Activated T-helper 1 cell treated with anti-CD3 and anti-CD28 coated beads, Interleukin-12 subunit alpha, Interleukin-12 subunit beta, Interleukin-2, Interleukin-4 antibody, amounts not matched to agents 30 ng/mL and 10 ng/mL and 1 ng/mL, durations not matched to agents 14 hours and 24 hours and 36 hours (primary cell): ENCODE measurements at regions not wholly inside any gene's neighbourhood (a gene's known extent, or its start where the extent isn't known, plus 50 kb on each side); places are given as distances from the start of the nearest gene placed in this dataset.

Experiments
- DNase-seq: peaks from one replicate; pipeline ENCODE4 v3.0.0; 2021; ENCODE audit warnings: low spot score
- H3K27ac Mint-ChIP-seq: one replicate; pipeline ENCODE4 v1.8.0; 2021; ENCODE audit warnings: mild to moderate bottlenecking, mixed read lengths
- H3K27me3 Mint-ChIP-seq: one replicate; pipeline ENCODE4 v1.8.0; 2022; ENCODE audit warnings: mild to moderate bottlenecking, moderate library complexity, mixed read lengths; ENCODE audit not compliant: insufficient read depth
- H3K36me3 Mint-ChIP-seq: one replicate; pipeline ENCODE4 v1.8.0; 2021; ENCODE audit warnings: low read depth, mixed read lengths
- H3K4me1 Mint-ChIP-seq: one replicate; pipeline ENCODE4 v1.8.0; 2021; ENCODE audit warnings: low read depth, mixed read lengths
- H3K4me3 Mint-ChIP-seq: one replicate; pipeline ENCODE4 v1.8.0; 2021; ENCODE audit warnings: mild to moderate bottlenecking, moderate library complexity, mixed read lengths
- H3K9me3 Mint-ChIP-seq: one replicate; pipeline ENCODE4 v1.8.0; 2021; ENCODE audit warnings: mixed read lengths
- intact Hi-C: fragments of 100-400 bp; cut with micrococcal nuclease; formaldehyde crosslinking; loops from one replicate; pipeline ENCODE4 v1.15.1; 2024

GRCh38 chr14:103214461-103214958, 91.2 kb downstream of the TNFAIP2 start:
- no peaks in the 10 kb centered on the region for H3K36me3 Mint-ChIP-seq
- no peak for DNase-seq
- H3K27ac Mint-ChIP-seq: no peak overlapping the region
- no peaks in the 10 kb centered on the region for H3K4me1 Mint-ChIP-seq
- H3K27me3 Mint-ChIP-seq: peaks cover 25% of the 10 kb centered on the region
- no peak overlapping the region for H3K4me3 Mint-ChIP-seq
- intact Hi-C loops: no loop called here
- H3K9me3 Mint-ChIP-seq: no peaks in the 10 kb centered on the region

- intact Hi-C loops: no loop called here
- H3K27ac Mint-ChIP-seq: no peak overlapping the region
- H3K4me3 Mint-ChIP-seq: no peak overlapping the region
- no peak for DNase-seq
- no peaks in the 10 kb centered on the region for H3K4me1 Mint-ChIP-seq
- H3K27me3 Mint-ChIP-seq: peaks cover 27% of the 10 kb centered on the region
- H3K36me3 Mint-ChIP-seq: no peaks in the 10 kb centered on the region
- H3K9me3 Mint-ChIP-seq: no peaks in the 10 kb centered on the region
These were observed 93.1 kb downstream of the TNFAIP2 start for GRCh38 chr14:103216399-103216798.

DNA sequence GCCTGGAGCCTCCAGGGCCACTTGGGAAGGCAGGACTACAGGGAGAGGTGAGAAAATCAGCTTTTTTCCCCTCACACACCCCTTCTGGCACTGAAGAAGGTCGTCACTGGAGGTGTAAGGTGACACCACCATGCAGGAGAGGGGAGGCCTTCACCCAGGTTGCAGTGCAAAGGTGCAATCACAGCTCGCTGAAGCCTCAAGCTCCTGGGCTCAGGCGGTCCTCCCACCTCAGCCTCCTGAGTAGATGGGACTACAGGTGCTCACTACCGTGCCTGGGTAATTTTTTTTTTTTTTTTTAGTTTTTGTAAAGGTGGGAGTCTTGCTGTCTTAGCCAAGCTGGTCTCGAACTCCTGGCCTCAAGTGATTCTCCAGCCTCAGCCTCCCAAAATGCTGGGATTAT, 93.6 kb downstream of the TNFAIP2 start:
- Mint-ChIP-seq H3K9me3 (no peaks in the 10 kb centered on the region), H3K36me3 (no peaks in the 10 kb centered on the region), H3K27ac (no peak overlapping the region), H3K4me1 (no peaks in the 10 kb centered on the region), H3K4me3 (no peak overlapping the region), H3K27me3 (peaks cover 29% of the 10 kb centered on the region)
- intact Hi-C loops: no loop called here
- no peak for DNase-seq

- no peak for DNase-seq
- intact Hi-C loops: no loop called here
- H3K4me1 Mint-ChIP-seq: no peaks in the 10 kb centered on the region
- no peaks in the 10 kb centered on the region for H3K36me3 Mint-ChIP-seq
- H3K9me3 Mint-ChIP-seq: no peaks in the 10 kb centered on the region
- no peak overlapping the region for H3K27ac Mint-ChIP-seq
- H3K27me3 Mint-ChIP-seq: peaks cover 24% of the 10 kb centered on the region
- no peak overlapping the region for H3K4me3 Mint-ChIP-seq
These were observed 94.3 kb downstream of the TNFAIP2 start for GRCh38 chr14:103217538-103217937.

DNA sequence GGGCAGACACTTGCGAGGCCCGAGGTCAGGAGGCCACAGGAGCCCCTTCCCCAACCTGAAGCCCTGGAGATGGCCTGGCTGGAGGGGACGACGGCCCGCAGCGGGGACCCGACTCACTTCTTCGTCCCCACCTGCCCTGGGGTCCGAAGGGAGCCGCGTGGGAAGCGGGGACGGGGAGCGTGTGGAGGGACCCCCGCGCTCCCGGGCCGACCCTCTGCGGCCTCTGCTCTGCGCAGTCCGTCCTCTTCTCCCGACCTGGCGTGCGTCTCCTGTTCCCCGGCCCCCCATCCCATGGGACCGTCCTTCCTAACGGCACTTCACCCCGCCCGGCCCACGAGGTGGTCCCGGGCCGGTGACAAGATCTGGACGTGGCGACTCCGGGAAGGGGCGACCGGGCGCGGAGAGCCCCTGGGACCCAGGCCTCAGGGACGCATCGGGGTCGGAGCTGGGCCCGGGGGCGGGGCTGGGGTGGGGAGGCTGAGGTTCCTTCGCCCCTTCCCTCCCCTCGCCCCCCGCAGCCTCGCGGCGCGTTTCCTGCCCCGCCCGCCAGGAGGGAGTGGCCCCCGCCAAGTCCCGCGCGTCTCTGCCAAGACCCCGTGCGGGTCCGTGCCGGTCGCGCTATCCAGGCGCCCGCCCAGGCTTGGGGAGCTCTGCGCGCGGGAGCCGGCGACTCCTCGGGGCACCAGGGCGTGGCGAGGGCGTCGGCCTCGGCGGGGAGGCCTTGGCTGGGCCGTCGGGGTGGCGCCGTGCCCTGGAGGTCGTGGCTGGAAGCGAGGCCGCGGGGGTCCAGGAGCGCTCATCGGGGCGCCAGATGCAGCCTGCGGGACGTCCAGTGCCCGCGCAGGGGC, 97.1 kb downstream of the TNFAIP2 start:
- H3K4me3 Mint-ChIP-seq: no peak overlapping the region
- H3K36me3 Mint-ChIP-seq: no peaks in the 10 kb centered on the region
- H3K27me3 Mint-ChIP-seq: peaks cover 26% of the 10 kb centered on the region
- no peaks in the 10 kb centered on the region for H3K4me1 Mint-ChIP-seq
- no peak overlapping the region for H3K27ac Mint-ChIP-seq
- no peak for DNase-seq
- intact Hi-C loops: no loop called here
- no peaks in the 10 kb centered on the region for H3K9me3 Mint-ChIP-seq

DNA sequence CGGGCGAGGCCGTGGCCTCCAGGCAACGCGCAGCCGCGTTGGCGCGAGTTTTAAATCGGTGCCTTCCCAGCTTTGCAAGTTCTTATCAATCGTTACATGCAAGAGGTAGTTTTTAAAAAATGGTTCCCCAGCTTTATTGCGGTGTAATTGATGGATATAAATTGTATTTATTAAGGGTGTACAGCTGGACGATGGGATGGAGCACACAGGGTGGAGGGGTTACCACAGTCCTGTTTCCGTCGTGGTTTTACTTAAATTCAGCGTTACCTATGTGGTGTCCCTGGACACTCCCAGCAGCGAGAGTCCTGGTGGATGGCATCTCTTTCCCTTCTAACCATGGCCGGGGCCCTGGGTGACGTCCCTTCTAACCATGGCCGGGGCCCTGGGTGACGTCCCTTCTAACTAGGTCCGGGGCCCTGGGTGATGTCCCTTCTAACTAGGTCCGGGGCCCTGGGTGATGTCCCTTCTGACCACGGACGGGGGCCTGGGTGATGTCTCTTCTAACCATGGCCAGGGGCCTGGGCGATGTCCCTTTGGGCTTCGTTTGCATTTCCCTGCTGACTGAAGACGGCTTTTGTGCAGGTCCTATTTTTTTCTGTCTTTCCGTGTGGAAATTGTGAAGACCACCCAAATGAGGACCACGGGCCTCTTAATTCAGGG, 97.9 kb downstream of the TNFAIP2 start:
- Mint-ChIP-seq H3K4me1 (no peaks in the 10 kb centered on the region), H3K27ac (no peak overlapping the region), H3K9me3 (no peaks in the 10 kb centered on the region), H3K36me3 (no peaks in the 10 kb centered on the region), H3K4me3 (no peak overlapping the region), H3K27me3 (peaks cover 26% of the 10 kb centered on the region)
- intact Hi-C loops: no loop called here
- no peak for DNase-seq

DNA sequence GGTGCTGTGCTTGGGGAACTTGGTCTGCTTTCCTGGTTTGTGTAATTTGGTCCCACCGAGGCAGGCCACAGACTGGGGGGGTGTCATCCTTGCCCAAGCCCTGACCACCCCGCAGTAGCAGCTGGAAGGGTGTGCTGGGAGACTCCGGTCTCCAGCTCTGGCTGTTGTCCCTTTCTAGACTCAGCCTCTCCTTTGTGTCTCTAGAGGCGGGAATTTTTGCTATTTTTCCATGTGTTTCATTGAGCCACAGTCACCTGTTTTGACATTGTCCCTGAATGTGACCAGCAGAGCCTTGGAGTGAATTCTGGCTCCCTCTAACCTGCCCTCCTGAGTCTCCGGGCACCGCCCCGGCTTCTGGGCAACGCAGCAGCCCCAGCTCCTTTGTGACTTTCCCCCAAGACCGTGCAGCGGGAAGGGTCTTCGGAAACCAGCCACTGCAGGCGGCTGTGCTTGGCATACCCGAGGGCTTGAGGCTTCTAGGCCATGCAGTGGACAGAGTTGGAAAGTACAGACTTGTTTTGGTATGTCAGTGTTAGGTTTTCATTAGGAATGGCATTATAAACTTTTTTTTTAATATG, 98.6 kb downstream of the TNFAIP2 start:
- intact Hi-C loops: no loop called here
- no peak for DNase-seq
- Mint-ChIP-seq H3K36me3 (no peaks in the 10 kb centered on the region), H3K27me3 (peaks cover 31% of the 10 kb centered on the region), H3K4me3 (no peak overlapping the region), H3K27ac (no peak overlapping the region), H3K4me1 (no peaks in the 10 kb centered on the region), H3K9me3 (no peaks in the 10 kb centered on the region)

DNA sequence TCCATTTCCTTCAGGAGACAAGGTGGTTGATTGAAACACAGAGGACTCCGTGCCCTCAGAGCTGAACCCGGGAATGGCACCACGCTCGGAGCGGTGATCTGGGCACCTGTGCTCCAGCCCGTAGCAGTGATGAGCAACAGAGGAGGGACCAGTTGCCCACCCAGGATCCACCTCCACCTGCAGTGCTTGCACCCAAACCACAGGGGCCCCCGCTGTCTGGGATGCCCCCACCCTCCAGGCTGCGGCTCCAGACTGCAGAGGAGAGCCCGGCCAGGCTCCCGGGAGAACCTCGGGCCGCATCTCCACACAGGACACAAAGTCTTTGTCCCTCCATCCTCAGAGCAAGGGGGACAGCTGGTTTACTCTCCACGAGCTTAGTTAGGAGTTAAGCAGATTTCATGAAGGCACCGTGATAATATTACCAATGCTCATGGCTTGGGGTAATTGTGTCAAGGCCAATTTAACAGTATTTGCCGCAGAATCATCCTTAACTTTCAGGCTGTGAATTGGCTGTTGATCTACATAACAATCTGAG, 100.6 kb downstream of the TNFAIP2 start:
- peaks cover 26% of the 10 kb centered on the region for H3K27me3 Mint-ChIP-seq
- H3K4me3 Mint-ChIP-seq: no peak overlapping the region
- H3K9me3 Mint-ChIP-seq: no peaks in the 10 kb centered on the region
- intact Hi-C loops: no loop called here
- no peaks in the 10 kb centered on the region for H3K36me3 Mint-ChIP-seq
- H3K27ac Mint-ChIP-seq: no peak overlapping the region
- DNase-seq: no peak
- H3K4me1 Mint-ChIP-seq: no peaks in the 10 kb centered on the region

DNA sequence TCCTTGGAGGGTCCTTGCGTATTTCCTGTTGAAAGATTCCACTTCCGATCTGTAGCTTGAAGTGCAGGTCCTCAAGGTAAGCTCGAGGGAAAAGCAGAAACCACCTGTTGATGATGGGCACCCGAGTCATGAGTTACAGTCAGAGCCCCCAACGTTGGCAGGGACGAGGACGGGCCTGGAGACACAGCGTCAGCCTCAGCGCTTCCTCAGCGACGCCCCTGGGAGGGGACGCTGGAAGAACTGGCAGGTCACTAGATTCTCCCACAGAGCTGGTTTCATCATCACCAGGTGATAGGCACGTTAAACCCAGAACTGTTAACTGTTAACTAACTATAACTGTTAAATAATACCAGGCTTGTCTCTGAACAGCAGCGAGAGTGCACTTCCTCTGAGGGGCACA, 101.8 kb downstream of the TNFAIP2 start:
- Mint-ChIP-seq H3K36me3 (no peaks in the 10 kb centered on the region), H3K9me3 (no peaks in the 10 kb centered on the region), H3K27ac (no peak overlapping the region), H3K27me3 (peaks cover 15% of the 10 kb centered on the region), H3K4me3 (no peak overlapping the region), H3K4me1 (no peaks in the 10 kb centered on the region)
- DNase-seq: no peak
- intact Hi-C loops: no loop called here

DNA sequence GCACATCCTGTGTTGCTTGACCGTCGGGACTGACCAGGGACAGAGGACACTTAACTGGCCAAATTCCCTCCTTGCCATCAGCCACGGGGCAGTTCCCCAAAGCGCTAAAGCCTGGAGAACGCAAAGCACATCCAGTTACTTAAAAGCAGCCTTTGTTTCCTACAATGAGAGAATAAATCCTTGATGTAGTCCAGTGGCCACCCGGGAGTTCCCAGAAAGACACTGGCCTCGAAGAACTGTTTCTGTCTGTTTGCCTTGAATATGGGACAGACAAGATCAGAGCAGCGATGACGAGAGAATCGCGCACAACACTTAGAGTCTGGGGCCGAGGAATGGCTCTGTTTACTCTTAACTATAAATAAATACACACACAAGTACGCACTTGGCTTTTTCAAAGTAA, 102.2 kb downstream of the TNFAIP2 start:
- intact Hi-C loops: no loop called here
- no peaks in the 10 kb centered on the region for H3K36me3 Mint-ChIP-seq
- H3K27me3 Mint-ChIP-seq: peaks cover 15% of the 10 kb centered on the region
- DNase-seq: no peak
- H3K4me3 Mint-ChIP-seq: no peak overlapping the region
- no peaks in the 10 kb centered on the region for H3K9me3 Mint-ChIP-seq
- no peak overlapping the region for H3K27ac Mint-ChIP-seq
- no peaks in the 10 kb centered on the region for H3K4me1 Mint-ChIP-seq

- Mint-ChIP-seq H3K4me3 (no peak overlapping the region), H3K27ac (no peak overlapping the region)
- intact Hi-C loops: no loop called here
These were observed 104.0 kb downstream of the TNFAIP2 start for GRCh38 chr14:103227094-103227768.

GRCh38 chr14:103228076-103228806, 105.0 kb downstream of the TNFAIP2 start:
- no peaks in the 10 kb centered on the region for H3K9me3 Mint-ChIP-seq
- no peaks in the 10 kb centered on the region for H3K36me3 Mint-ChIP-seq
- intact Hi-C loops: no loop called here
- peaks cover 7% of the 10 kb centered on the region for H3K27me3 Mint-ChIP-seq
- H3K27ac Mint-ChIP-seq: no peak overlapping the region
- no peak for DNase-seq
- no peaks in the 10 kb centered on the region for H3K4me1 Mint-ChIP-seq
- no peak overlapping the region for H3K4me3 Mint-ChIP-seq

More at GRCh38 chr14:103227094-103227768, 104.0 kb downstream of the TNFAIP2 start:
- DNase-seq: no peak
- no peaks in the 10 kb centered on the region for H3K9me3 Mint-ChIP-seq
- H3K4me1 Mint-ChIP-seq: no peaks in the 10 kb centered on the region
- no peaks in the 10 kb centered on the region for H3K36me3 Mint-ChIP-seq
- peaks cover 11% of the 10 kb centered on the region for H3K27me3 Mint-ChIP-seq
